ENCODE measurements at regions not wholly inside any gene's neighbourhood (a gene's known extent, or its start where the extent isn't known, plus 50 kb on each side); places are given as distances from the start of the nearest gene placed in this dataset.

- TF ChIP-seq CTCF (IDR thresholded peaks at IDR 0.05; ENCODE audit: low read length) (no peak), EZH2phosphoT487 (IDR thresholded peaks at IDR 0.05; ENCODE audit: low read length) (no peak)
Measured at GRCh38 chr12:90833228-90833627, 121.7 kb downstream of the CCER1 start.
